Limb (tissue), 2 donors: ENCODE measurements at regions not wholly inside any gene's neighbourhood (a gene's known extent, or its start where the extent isn't known, plus 50 kb on each side); places are given as distances from the start of the nearest gene placed in this dataset.
A peak's percentile ranks its signal among the peaks of the same experiment; 100 is the strongest.
"Not testable (repeated sequence)": the region's sequence is repeated elsewhere in the genome, so short reads cannot be mapped to it uniquely, and the experiment has no call there.

Experiments used
- DNase-seq, 2 donors: peaks; one replicate each; pipeline ENCODE4 v3.0.0-alpha.2; 2016; ENCODE audit errors: extremely low spot score in 2 of 2

- DNase-seq, result no peak
These were observed 87.9 kb upstream of the TRIO start for GRCh38 chr5:14054965-14055963.

DNA sequence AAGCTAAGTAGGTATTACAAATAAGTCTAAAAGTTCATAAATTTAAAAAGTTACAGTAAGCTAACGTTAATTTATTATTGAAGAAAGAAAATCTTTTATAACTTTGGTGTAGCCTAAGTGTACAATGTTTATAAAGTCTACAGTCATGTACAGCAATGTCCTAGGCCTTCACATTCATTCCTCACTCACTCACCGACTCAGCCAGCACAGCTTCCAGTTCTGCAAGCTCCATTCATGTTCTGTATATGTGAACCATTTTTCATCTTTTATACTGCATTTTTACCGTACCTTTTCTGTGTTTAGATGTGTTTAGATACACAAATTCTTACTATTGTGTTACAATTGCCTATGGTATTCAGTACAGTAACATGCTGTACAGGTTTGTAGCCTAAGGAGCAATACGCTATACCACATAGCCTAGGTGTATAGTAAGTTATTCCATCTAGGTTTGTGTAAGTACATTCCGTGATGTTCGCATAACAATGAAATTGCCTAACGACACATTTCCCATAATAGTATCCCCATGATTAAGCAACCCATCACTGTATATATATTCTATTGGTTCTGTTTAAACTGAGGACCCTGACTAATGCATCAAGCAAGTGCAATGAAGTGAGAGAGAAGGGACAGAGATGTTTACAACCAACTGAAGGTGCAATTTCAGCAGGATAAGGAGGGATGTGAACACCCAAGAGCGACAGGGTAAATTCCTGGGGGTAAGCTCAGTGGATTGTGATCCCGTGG, 88.9 kb upstream of the TRIO start:
- no peak for DNase-seq

DNA sequence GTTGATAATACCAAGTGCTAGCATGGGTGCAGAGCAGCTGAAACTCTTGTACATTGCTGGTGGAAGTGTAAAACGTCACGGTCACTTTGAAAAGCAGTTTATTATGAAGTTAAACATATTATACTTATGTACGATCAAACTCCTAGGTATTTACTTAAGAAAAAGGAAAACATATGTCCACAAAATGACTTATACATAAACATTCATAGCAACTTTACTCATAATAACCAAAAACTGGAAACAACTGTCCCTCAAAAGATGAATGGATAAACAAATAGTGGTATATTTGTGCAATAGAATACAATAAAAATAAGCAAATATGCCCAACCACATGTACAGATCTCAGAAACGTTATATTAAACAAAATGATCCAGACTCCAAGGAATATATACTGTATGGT, 92.3 kb upstream of the TRIO start:
- no peak for DNase-seq

DNA sequence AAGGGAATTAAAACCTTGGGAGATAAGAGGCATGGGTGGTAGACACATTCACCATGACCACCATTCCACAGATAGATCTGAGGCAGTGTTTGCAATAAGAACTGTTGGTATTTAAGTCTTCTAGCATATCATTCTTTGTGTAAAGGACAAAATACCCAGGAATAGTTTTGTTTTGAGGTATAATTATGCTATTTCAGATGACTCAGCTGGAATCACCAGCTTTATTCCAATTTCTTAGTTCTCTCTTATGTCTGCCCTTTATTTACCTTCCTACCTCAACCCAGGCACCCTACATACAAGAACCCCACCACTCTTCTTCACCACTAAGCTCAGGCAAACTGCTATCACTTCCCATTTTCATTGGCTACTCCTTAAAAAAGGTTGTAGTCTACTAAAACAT, 94.7 kb upstream of the TRIO start:
- DNase-seq, result no peak

- no peak for DNase-seq
These were observed 97.2 kb upstream of the DNAH5 start for GRCh38 chr5:14041528-14042192.

DNA sequence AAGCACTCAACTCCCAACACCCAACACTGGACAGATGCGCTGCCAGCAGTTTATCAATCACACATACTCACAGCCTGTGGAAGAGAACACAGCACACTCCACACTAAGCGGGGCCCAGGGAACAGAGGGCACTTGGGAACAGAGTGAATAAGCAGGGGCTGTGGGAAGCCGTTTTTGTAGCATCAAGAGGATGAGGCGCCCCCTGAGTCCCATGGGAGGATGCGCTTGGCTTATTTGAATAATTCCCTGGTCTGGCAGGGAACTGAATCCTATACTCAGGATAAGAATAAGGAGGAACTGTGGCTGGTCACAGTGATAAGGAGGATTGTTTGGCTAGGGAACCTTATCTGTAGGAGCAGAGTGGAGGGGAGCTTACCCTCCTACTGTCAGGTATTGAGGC, 96.1 kb upstream of the DNAH5 start:
- no peak for DNase-seq

- no peak for DNase-seq
These were observed 95.1 kb upstream of the DNAH5 start for GRCh38 chr5:14039576-14039975.

GRCh38 chr5:14039063-14039462, 94.6 kb upstream of the DNAH5 start:
- DNase-seq, result no peak

DNA sequence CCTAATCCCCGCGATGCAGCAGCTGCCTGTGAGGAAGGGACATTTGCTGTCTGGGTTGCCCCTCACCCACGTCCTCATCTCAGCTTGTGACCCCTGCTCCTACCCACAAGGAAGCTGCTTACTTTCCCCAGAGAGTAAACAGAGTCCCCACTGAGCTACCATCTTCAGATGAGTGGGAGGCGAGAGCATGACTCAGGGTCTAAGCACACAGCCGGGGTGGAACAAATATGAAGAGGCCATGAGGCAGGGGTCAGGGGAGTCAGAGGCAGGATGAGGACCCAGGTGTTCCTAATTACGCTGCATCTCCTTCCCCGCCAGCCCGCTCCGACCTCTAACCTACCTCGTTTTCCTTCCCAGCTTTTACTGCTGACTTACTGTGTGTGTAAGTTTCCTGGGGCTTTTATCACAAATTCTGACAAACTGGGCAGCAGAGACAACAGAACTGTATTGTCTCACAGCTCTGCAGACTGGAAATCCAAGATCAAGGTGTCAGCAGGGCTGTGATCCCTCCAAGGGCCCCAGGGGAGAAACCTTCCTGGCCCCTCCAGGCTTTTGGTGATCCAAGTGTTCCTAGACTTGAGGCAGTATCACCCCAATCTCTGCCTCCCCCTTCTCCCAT, 94.0 kb upstream of the DNAH5 start:
- no peak for DNase-seq

- no peak for DNase-seq
These were observed 92.5 kb upstream of the DNAH5 start for GRCh38 chr5:14036947-14037346.

DNA sequence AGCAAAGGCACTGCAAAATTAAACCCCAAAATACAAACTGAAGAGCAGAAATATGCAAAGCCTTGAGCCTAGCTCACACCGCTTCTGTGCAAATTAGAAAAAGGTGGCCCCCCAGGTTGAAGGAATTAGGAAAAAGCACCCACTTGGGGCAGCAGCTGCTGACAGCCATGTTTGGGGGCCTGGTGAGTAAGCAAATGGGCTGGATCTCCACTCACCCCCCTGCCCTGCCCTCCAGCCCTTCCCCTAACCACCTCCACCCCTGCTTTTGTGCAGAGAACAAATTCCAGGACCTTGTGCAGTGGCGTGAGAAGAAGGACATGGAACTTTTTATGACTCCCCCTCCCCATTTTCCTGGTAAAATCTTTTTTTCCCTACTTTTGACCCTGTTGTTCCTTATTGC, 92.0 kb upstream of the DNAH5 start:
- DNase-seq, result peak in 1 of 2 donors; percentile 49

DNA sequence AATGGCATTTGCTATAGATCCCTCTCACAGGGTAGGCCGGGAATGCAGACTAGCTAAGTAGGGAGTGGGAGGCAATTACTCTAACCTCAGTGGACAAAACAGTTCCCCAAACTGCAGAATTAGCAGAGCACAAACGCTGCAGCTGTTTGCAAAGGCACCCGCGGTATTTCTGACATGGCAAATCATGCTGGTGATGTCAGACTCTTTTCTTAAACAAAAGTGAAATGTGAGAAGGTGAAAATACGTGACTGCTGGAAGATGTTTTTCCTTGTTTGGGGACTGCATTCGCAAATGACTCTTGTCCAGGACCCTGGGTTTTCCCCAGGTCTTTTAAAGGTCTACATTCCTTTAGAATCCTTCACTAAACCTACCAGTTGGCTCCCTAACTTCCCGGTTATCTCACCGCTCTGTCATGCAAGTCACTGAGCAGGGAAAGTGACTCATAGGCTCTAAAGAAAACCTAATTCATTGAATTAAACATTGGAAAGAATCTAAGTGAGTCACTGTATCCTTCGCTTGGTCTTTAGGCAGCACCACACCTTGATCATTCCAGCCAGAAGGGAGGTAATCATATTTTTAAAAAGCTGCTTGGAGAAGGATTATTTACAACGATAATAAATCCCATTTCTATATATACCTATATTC, 91.5 kb upstream of the DNAH5 start:
- DNase-seq, result peak; percentile 57 to 87

DNA sequence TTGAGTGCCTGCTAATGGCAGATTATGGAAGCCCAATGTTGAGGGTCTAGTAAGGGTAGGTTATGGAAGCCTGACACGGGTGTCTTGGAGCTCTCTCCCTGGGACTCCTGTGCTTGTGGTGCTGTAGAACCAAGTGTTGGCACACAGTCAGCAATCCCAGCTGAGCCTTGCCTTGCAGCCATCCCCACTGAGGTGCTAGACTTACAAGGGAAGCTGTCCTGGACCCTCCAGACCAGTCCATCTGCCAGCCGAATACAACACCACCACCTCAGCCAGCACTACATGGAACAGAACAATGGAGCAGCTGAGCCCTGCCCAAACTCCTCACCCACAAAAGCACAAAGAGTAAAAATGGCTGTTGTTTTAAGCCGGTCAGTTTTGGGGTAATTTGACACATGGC, 90.5 kb upstream of the DNAH5 start:
- no peak for DNase-seq

GRCh38 chr5:14032918-14033317, 88.4 kb upstream of the DNAH5 start:
- no peak for DNase-seq

GRCh38 chr5:14028938-14029584, 84.6 kb upstream of the DNAH5 start:
- no peak for DNase-seq

DNA sequence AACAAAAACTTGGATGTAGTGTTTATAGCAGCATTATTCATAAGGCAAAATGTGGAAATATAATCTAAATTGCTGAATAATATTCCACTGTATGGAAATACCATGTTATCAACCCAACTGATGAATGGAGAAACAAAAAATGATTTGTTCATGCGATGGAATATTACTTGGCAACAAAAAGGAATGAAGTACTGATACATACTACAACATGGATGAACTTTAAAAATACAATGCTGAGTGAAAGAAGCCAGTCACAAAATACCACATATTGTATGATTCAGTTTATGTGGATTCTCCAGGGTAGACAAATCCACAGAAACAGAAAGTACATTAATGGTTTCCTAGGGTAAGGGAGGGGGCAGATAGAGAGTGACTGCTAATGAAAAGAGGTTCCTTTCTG, 83.7 kb upstream of the DNAH5 start:
- no peak for DNase-seq

- no peak for DNase-seq
These were observed 81.2 kb upstream of the DNAH5 start for GRCh38 chr5:14025569-14026286.

GRCh38 chr5:14022971-14023370, 78.5 kb upstream of the DNAH5 start:
- DNase-seq, result no peak

- not testable (repeated sequence) for DNase-seq
These were observed 76.5 kb upstream of the DNAH5 start for GRCh38 chr5:14020944-14021343.

DNA sequence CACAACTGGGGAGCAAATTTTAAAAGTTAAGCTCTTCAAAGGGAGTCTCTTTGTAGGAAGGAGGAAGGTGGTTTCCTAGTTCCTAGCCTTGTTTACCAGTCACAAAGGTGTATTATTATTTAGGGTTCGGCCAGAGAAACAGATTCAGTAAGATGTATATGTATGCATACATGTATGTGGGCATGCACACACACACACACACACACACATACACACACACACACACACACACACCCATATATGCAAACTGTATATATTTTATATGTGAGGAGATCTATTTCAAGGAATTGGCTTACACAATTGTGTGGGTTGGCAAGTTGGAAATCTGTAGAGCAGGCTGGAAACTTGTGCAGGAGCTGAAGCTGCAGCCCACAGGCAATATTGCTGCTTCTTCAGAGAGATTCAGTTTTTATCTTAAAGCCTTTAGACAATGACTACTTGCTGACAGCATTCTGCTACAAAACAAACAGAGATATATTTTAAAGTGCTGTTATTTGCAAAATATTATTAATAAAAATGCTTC, 75.3 kb upstream of the DNAH5 start:
- no peak for DNase-seq
